GM23338 (cell line): ENCODE measurements at regions not wholly inside any gene's neighbourhood (a gene's known extent, or its start where the extent isn't known, plus 50 kb on each side); places are given as distances from the start of the nearest gene placed in this dataset.

Source experiments
- POLR2AphosphoS5 ChIP-seq: IDR thresholded peaks from 2 replicates; pipeline ENCODE4 v1.6.1; 2016; ENCODE audit warnings: antibody characterized with exemption, low read depth
- TF ChIP-seq, protein P1 (sequence below): IDR thresholded peaks from one replicate; pipeline ENCODE4 v1.6.1; 2018; ENCODE audit warnings: antibody characterized with exemption; ENCODE audit not compliant: unreplicated experiment
- TF ChIP-seq, protein P2 (sequence below), 2 experiments: fragments of 200-600 bp in 1 of 2; sonication (generic) in 1 of 2; conservative IDR thresholded peaks; 2 replicates each; pipeline versions ENCODE4 v1.5.1 to v1.6.1; 2016 to 2017; ENCODE audit warnings: antibody characterized with exemption in 2 of 2, low read depth in 2 of 2, mild to moderate bottlenecking in 2 of 2, moderate library complexity in 1 of 2

DNA sequence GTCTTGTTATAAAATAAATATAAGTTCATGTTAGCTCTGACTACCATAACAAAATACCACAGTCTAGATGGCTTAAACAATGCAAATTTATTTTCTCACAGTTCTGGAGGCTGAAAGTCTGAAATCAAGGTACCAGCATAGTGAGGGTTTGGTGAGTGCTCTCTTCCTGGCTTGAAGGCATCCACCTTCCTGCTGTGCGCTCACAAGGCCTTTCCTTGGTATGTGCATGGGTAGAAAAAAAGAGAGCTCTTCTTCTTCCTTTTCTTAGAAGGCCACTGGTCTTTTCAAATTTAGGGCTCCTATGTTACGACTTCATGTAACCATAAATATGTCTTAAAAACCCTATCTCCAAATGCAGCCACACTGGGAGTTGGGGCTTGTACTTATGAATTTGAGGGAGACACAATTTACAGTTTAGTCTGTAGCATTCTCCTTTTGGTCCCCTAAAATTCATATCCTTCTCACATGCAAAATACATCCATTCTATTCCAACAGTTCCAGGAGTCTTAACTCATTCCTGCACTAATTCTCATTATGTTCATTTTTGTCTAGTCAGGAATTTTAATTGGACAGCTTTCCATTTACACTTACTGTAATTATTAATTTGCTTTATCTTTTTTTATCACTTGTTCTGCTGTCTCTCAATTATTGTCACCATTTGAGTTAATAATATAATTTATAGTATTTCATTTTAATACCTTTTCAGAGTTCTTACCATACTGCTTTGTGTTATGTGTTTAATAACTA lies 381.9 kb upstream of the EPHA7 start:
- TF ChIP-seq, protein P1, sequence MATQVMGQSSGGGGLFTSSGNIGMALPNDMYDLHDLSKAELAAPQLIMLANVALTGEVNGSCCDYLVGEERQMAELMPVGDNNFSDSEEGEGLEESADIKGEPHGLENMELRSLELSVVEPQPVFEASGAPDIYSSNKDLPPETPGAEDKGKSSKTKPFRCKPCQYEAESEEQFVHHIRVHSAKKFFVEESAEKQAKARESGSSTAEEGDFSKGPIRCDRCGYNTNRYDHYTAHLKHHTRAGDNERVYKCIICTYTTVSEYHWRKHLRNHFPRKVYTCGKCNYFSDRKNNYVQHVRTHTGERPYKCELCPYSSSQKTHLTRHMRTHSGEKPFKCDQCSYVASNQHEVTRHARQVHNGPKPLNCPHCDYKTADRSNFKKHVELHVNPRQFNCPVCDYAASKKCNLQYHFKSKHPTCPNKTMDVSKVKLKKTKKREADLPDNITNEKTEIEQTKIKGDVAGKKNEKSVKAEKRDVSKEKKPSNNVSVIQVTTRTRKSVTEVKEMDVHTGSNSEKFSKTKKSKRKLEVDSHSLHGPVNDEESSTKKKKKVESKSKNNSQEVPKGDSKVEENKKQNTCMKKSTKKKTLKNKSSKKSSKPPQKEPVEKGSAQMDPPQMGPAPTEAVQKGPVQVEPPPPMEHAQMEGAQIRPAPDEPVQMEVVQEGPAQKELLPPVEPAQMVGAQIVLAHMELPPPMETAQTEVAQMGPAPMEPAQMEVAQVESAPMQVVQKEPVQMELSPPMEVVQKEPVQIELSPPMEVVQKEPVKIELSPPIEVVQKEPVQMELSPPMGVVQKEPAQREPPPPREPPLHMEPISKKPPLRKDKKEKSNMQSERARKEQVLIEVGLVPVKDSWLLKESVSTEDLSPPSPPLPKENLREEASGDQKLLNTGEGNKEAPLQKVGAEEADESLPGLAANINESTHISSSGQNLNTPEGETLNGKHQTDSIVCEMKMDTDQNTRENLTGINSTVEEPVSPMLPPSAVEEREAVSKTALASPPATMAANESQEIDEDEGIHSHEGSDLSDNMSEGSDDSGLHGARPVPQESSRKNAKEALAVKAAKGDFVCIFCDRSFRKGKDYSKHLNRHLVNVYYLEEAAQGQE, result no peak
- TF ChIP-seq, protein P2, sequence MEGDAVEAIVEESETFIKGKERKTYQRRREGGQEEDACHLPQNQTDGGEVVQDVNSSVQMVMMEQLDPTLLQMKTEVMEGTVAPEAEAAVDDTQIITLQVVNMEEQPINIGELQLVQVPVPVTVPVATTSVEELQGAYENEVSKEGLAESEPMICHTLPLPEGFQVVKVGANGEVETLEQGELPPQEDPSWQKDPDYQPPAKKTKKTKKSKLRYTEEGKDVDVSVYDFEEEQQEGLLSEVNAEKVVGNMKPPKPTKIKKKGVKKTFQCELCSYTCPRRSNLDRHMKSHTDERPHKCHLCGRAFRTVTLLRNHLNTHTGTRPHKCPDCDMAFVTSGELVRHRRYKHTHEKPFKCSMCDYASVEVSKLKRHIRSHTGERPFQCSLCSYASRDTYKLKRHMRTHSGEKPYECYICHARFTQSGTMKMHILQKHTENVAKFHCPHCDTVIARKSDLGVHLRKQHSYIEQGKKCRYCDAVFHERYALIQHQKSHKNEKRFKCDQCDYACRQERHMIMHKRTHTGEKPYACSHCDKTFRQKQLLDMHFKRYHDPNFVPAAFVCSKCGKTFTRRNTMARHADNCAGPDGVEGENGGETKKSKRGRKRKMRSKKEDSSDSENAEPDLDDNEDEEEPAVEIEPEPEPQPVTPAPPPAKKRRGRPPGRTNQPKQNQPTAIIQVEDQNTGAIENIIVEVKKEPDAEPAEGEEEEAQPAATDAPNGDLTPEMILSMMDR (conservative IDR thresholded peaks at IDR 0.05; ENCODE audit: low read depth in 2 of 2), result no peak
- TF ChIP-seq POLR2AphosphoS5, result no peak
